Upper lobe of left lung (tissue), 6 donors: ENCODE measurements at regions not wholly inside any gene's neighbourhood (a gene's known extent, or its start where the extent isn't known, plus 50 kb on each side); places are given as distances from the start of the nearest gene placed in this dataset.

Experiments
- ATAC-seq, 2 donors: fragments of 200-7000 bp; cut with Tn5 transposase; one replicate each; pipeline ENCODE4 v1.9.1; 2022; ENCODE audit warnings: mild to moderate bottlenecking in 2 of 2, moderate library complexity in 2 of 2; ENCODE audit not compliant: low FRiP score in 2 of 2
- DNase-seq, 2 donors: peaks; one replicate each; pipeline ENCODE4 v3.0.0-alpha.2; 2019 to 2020
- H3K27ac ChIP-seq, 4 donors: fragments of 200-600 bp; sonication (generic); one replicate each; pipeline ENCODE4 v1.5.1; 2016 to 2019
- H3K27me3 ChIP-seq, 4 donors: fragments of 200-600 bp; sonication (generic); one replicate each; pipeline ENCODE4 v1.5.1; 2017 to 2019
- H3K36me3 ChIP-seq, 4 donors: fragments of 200-600 bp; sonication (generic); one replicate each; pipeline ENCODE4 v1.5.1; 2016 to 2019
- H3K4me1 ChIP-seq, 4 donors: fragments of 200-600 bp; sonication (generic); one replicate each; pipeline ENCODE4 v1.5.1; 2018 to 2019
- H3K4me3 ChIP-seq, 4 donors: fragments of 200-600 bp; sonication (generic); one replicate each; pipeline ENCODE4 v1.5.1; 2017 to 2019; ENCODE audit warnings: mild to moderate bottlenecking in 2 of 4, moderate library complexity in 1 of 4
- H3K9me3 ChIP-seq, 4 donors: fragments of 200-600 bp; sonication (generic); one replicate each; pipeline ENCODE4 v1.5.1; 2018 to 2019
- CTCF ChIP-seq, 6 experiments: fragments of 450-650 bp in 4 of 6; fragments of 200-600 bp in 2 of 6; sonication (generic) in 2 of 6; IDR thresholded peaks; one replicate each; pipeline ENCODE4 v1.5.1; 2016 to 2019; ENCODE audit warnings: antibody characterized with exemption in 6 of 6
- EP300 ChIP-seq, 4 donors: sonication (generic); formaldehyde crosslinking; IDR thresholded peaks; one replicate each; pipeline ENCODE4 v1.5.1; 2017; ENCODE audit warnings: antibody characterized with exemption in 4 of 4, control low read depth in 2 of 4
- POLR2A ChIP-seq, 4 donors: fragments of 450-650 bp; IDR thresholded peaks; one replicate each; pipeline ENCODE4 v1.5.1; 2016 to 2017; ENCODE audit warnings: antibody characterized with exemption in 4 of 4, mild to moderate bottlenecking in 2 of 4
- POLR2AphosphoS5 ChIP-seq, 2 donors: sonication (generic); formaldehyde crosslinking; IDR thresholded peaks; one replicate each; pipeline ENCODE4 v1.5.1; 2017; ENCODE audit warnings: antibody characterized with exemption in 2 of 2
- WGBS, 2 donors: methylation state at CpG; one replicate each; pipeline ENCODE4 v1.1.5; 2017 to 2018; 5-methylcytosine and 5-hydroxymethylcytosine counted together
- donor health status: DM: no; HTN: no; CAD: no; lungs with moderate emphysema.
- donor health status: DM: no; HTN: yes; CAD: no; lungs with severe emphysema.

GRCh38 chr11:31912808-31913207 is 101.7 kb upstream of the PAX6 start:
- TF ChIP-seq EP300 (IDR thresholded peaks at IDR 0.05), result no peak
- no peak for TF ChIP-seq CTCF (IDR thresholded peaks at IDR 0.05)
- TF ChIP-seq POLR2A (IDR thresholded peaks at IDR 0.05), result no peak
- TF ChIP-seq POLR2AphosphoS5 (IDR thresholded peaks at IDR 0.05), result no peak
- H3K27ac ChIP-seq, result no peak overlapping the region
- no peak overlapping the region for H3K4me3 ChIP-seq
- DNase-seq (no peak), ATAC-seq (no peak)
- H3K36me3 ChIP-seq, result no peaks in the 10 kb centered on the region
- no peaks in the 10 kb centered on the region for H3K4me1 ChIP-seq
- WGBS, 2 donors, result 71% methylated on average over 1 of the region's 1 CpG
- no peaks in the 10 kb centered on the region for H3K9me3 ChIP-seq
- H3K27me3 ChIP-seq, result no peaks in the 10 kb centered on the region

- no peaks in the 10 kb centered on the region for H3K27me3 ChIP-seq
- 74 to 100% methylated on average over 1 of the region's 1 CpG for WGBS, 2 donors
- no peak overlapping the region for H3K4me3 ChIP-seq
- DNase-seq (no peak), ATAC-seq (no peak)
- TF ChIP-seq CTCF (IDR thresholded peaks at IDR 0.05), result no peak
- TF ChIP-seq POLR2A (IDR thresholded peaks at IDR 0.05), result no peak
- TF ChIP-seq POLR2AphosphoS5 (IDR thresholded peaks at IDR 0.05), result no peak
- no peak for TF ChIP-seq EP300 (IDR thresholded peaks at IDR 0.05)
- H3K27ac ChIP-seq, result no peak overlapping the region
- H3K9me3 ChIP-seq, result no peaks in the 10 kb centered on the region
- no peaks in the 10 kb centered on the region for H3K36me3 ChIP-seq
- no peaks in the 10 kb centered on the region for H3K4me1 ChIP-seq
Observed at GRCh38 chr11:31910950-31911576, 99.9 kb upstream of the PAX6 start.

GRCh38 chr11:31903225-31904074 is 92.3 kb upstream of the PAX6 start:
- no peaks in the 10 kb centered on the region for H3K27me3 ChIP-seq
- TF ChIP-seq POLR2AphosphoS5 (IDR thresholded peaks at IDR 0.05), result no peak
- no peak for TF ChIP-seq POLR2A (IDR thresholded peaks at IDR 0.05)
- TF ChIP-seq EP300 (IDR thresholded peaks at IDR 0.05), result no peak
- TF ChIP-seq CTCF (IDR thresholded peaks at IDR 0.05), result no peak
- no peak for DNase-seq
- H3K36me3 ChIP-seq, result no peaks in the 10 kb centered on the region
- H3K4me3 ChIP-seq, result no peak overlapping the region
- peaks cover 0 to 2% (median 0%) of the 10 kb centered on the region in 4 donors for H3K4me1 ChIP-seq
- WGBS, 2 donors, result 73 to 81% methylated on average over 14 of the region's 14 CpGs
- peak; percentile 16 to 55 for ATAC-seq
- no peak overlapping the region for H3K27ac ChIP-seq
- H3K9me3 ChIP-seq, result no peaks in the 10 kb centered on the region

GRCh38 chr11:31902706-31903105 is 91.6 kb upstream of the PAX6 start:
- no peak overlapping the region for H3K27ac ChIP-seq
- WGBS, 2 donors, result 72 to 83% methylated on average over 5 of the region's 5 CpGs
- ATAC-seq (no peak), DNase-seq (no peak)
- no peak overlapping the region for H3K4me3 ChIP-seq
- H3K9me3 ChIP-seq, result no peaks in the 10 kb centered on the region
- H3K27me3 ChIP-seq, result no peaks in the 10 kb centered on the region
- H3K4me1 ChIP-seq, result peaks cover 0 to 2% (median 0%) of the 10 kb centered on the region in 4 donors
- TF ChIP-seq EP300 (IDR thresholded peaks at IDR 0.05), result no peak
- no peak for TF ChIP-seq CTCF (IDR thresholded peaks at IDR 0.05)
- no peak for TF ChIP-seq POLR2A (IDR thresholded peaks at IDR 0.05)
- TF ChIP-seq POLR2AphosphoS5 (IDR thresholded peaks at IDR 0.05), result no peak
- no peaks in the 10 kb centered on the region for H3K36me3 ChIP-seq
